Left renal cortex interstitium (tissue), 4 donors: ENCODE measurements at regions not wholly inside any gene's neighbourhood (a gene's known extent, or its start where the extent isn't known, plus 50 kb on each side); places are given as distances from the start of the nearest gene placed in this dataset.

Experiments
- DNase-seq, 4 donors: peaks; one replicate each; pipeline ENCODE4 v3.0.0-alpha.2; 2013; ENCODE audit warnings: low read depth in 4 of 4, low spot score in 2 of 4, missing footprints in 1 of 4

GRCh38 chr2:2840681-2841300 is 509.7 kb upstream of the MYT1L start:
- DNase-seq = no peak

GRCh38 chr2:2839782-2840531 is 508.9 kb upstream of the MYT1L start:
- no peak for DNase-seq

- DNase-seq = no peak
Observed at GRCh38 chr2:2839393-2839781, 508.3 kb upstream of the MYT1L start.

- no peak for DNase-seq
Observed at GRCh38 chr2:2838548-2838845, 507.4 kb upstream of the MYT1L start.

- DNase-seq = no peak
Observed at GRCh38 chr2:2837746-2838547, 506.9 kb upstream of the MYT1L start.

- no peak for DNase-seq
Observed at GRCh38 chr2:2836343-2837070, 505.4 kb upstream of the MYT1L start.

GRCh38 chr2:2834516-2835254 is 503.6 kb upstream of the MYT1L start:
- DNase-seq = no peak

- no peak for DNase-seq
Observed at GRCh38 chr2:2834105-2834504, 503.0 kb upstream of the MYT1L start.

GRCh38 chr2:2832657-2833056 is 501.6 kb upstream of the MYT1L start:
- DNase-seq = no peak

- DNase-seq = no peak
Observed at GRCh38 chr2:2831633-2832032, 500.6 kb upstream of the MYT1L start.

- DNase-seq = no peak
Observed at GRCh38 chr2:2830576-2830975, 499.5 kb upstream of the MYT1L start.

- DNase-seq = no peak
Observed at GRCh38 chr2:2828774-2829368, 497.8 kb upstream of the MYT1L start.

GRCh38 chr2:2827761-2828221 is 496.7 kb upstream of the MYT1L start:
- no peak for DNase-seq

- no peak for DNase-seq
Observed at GRCh38 chr2:2827046-2827636, 496.1 kb upstream of the MYT1L start.

- no peak for DNase-seq
Observed at GRCh38 chr2:2826621-2827020, 495.5 kb upstream of the MYT1L start.

- no peak for DNase-seq
Observed at GRCh38 chr2:2826209-2826551, 495.1 kb upstream of the MYT1L start.

GRCh38 chr2:2825516-2826208 is 494.6 kb upstream of the MYT1L start:
- DNase-seq = no peak

GRCh38 chr2:2825062-2825461 is 494.0 kb upstream of the MYT1L start:
- DNase-seq = no peak

- DNase-seq = no peak
Observed at GRCh38 chr2:2824588-2824987, 493.5 kb upstream of the MYT1L start.
